HCT116 (cell line): ENCODE measurements at regions not wholly inside any gene's neighbourhood (a gene's known extent, or its start where the extent isn't known, plus 50 kb on each side); places are given as distances from the start of the nearest gene placed in this dataset.

Experiments used
- ATAC-seq: fragments of 200-7000 bp; cut with Tn5 transposase; 2 replicates; pipeline ENCODE4 v1.9.1; 2020; ENCODE audit warnings: mild to moderate bottlenecking, moderate library complexity
- BruUV-seq: library from RNA; stranded (reverse); fragments of 400-500 nt; replicated peaks from 2 replicates; lab custom pipeline; 2021; lab: Mats Ljungman, UMichigan
- CTCF ChIA-PET: fragments of 300-600 bp; sonication (Branson Sonifier 250); formaldehyde crosslinking; loops from one replicate; lab custom pipeline; 2021; ENCODE audit warnings: antibody characterized with exemption; lab: Charles Lee
- POLR2A ChIA-PET: fragments of 300-600, 350-600 bp; sonication (Branson Sonifier 250); formaldehyde crosslinking; loops from one replicate; lab custom pipeline; 2021; ENCODE audit warnings: antibody characterized with exemption; lab: Charles Lee
- RAD21 ChIA-PET, 2 experiments: fragments of 300-600 bp; sonication (Branson Sonifier 250); formaldehyde crosslinking; loops; one replicate each; lab custom pipeline; 2023; ENCODE audit warnings: low total read pairs in 2 of 2; ENCODE audit not compliant: uncharacterized antibody in 2 of 2, unreplicated experiment in 2 of 2, low non-redundant PET in 1 of 2; lab: Charles Lee
- DNase-seq: peaks from one replicate; pipeline ENCODE4 v3.0.0-alpha.2; 2010; ENCODE audit warnings: low read depth, low spot score
- H2AFZ ChIP-seq: fragments of 200-600 bp; shearing (Covaris generic), sonication (generic); 2 replicates; pipeline ENCODE4 v1.6.1; 2017; ENCODE audit warnings: low read depth, mixed run types, mixed read lengths, antibody characterized with exemption, low read length; ENCODE audit not compliant: poor library complexity, severe bottlenecking
- H3K27ac ChIP-seq: 2 replicates; pipeline ENCODE4 v1.5.1; 2012; ENCODE audit warnings: low read depth, low read length
- H3K27me3 ChIP-seq: fragments of 200-600 bp; sonication (generic); 2 replicates; pipeline ENCODE4 v1.6.1; 2016; ENCODE audit warnings: mixed run types, low read length, mixed read lengths; ENCODE audit not compliant: insufficient read depth
- H3K36me3 ChIP-seq, 2 experiments: fragments of 200-500 bp in 1 of 2; fragments of 200-600 bp in 1 of 2; sonication (Bioruptor generic) in 1 of 2; sonication (generic) in 1 of 2; 2 replicates each; pipeline versions ENCODE4 v1.5.1 to v1.6.1; 2014 to 2016; ENCODE audit warnings: low read length in 2 of 2, inconsistent platforms in 1 of 2, mixed read lengths in 1 of 2, mixed run types in 1 of 2; ENCODE audit not compliant: insufficient read depth in 2 of 2, control insufficient read depth in 1 of 2
- H3K4me1 ChIP-seq, 2 experiments: fragments of 200-600 bp in 1 of 2; sonication (generic) in 1 of 2; 2 replicates each; pipeline versions ENCODE4 v1.5.1 to v1.6.1; 2012 to 2017; ENCODE audit warnings: low read length in 2 of 2, inconsistent platforms in 1 of 2, mild to moderate bottlenecking in 1 of 2, mixed read lengths in 1 of 2, mixed run types in 1 of 2, moderate library complexity in 1 of 2; ENCODE audit not compliant: insufficient read depth in 2 of 2, control insufficient read depth in 1 of 2
- H3K4me2 ChIP-seq: fragments of 200-600 bp; sonication (generic); 2 replicates; pipeline ENCODE4 v1.6.1; 2017; ENCODE audit warnings: mixed run types, low read length, mixed read lengths
- H3K4me3 ChIP-seq, 2 experiments: fragments of 200-600 bp in 1 of 2; sonication (generic) in 1 of 2; replicated peaks in 1 of 2; 2 replicates each; pipeline ENCODE4 v1.5.1; 2011 to 2016; ENCODE audit warnings: low read length in 2 of 2, control low read depth in 1 of 2, low read depth in 1 of 2, mild to moderate bottlenecking in 1 of 2, mixed read lengths in 1 of 2, mixed run types in 1 of 2
- H3K79me2 ChIP-seq: fragments of 200-600 bp; sonication (generic); 2 replicates; pipeline ENCODE4 v1.6.1; 2017; ENCODE audit warnings: mild to moderate bottlenecking, mixed run types, low read length, moderate library complexity, mixed read lengths; ENCODE audit not compliant: insufficient read depth
- H3K9ac ChIP-seq: fragments of 200-600 bp; sonication (generic); 2 replicates; pipeline ENCODE4 v1.6.1; 2016; ENCODE audit warnings: low read length, mixed read lengths
- H3K9me2 ChIP-seq: fragments of 200-600 bp; sonication (generic), shearing (Covaris generic); 2 replicates; pipeline ENCODE4 v1.6.1; 2017; ENCODE audit warnings: mixed run types, mild to moderate bottlenecking, moderate library complexity; ENCODE audit not compliant: insufficient read depth
- H3K9me3 ChIP-seq, 2 experiments: fragments of 200-500 bp in 1 of 2; fragments of 200-600 bp in 1 of 2; sonication (Bioruptor generic) in 1 of 2; sonication (generic) in 1 of 2; 2 replicates each; pipeline ENCODE4 v1.6.1; 2014 to 2017; ENCODE audit warnings: low read length in 2 of 2, mixed read lengths in 2 of 2, inconsistent platforms in 1 of 2, low read depth in 1 of 2, mild to moderate bottlenecking in 1 of 2, mixed run types in 1 of 2, moderate library complexity in 1 of 2; ENCODE audit not compliant: control insufficient read depth in 1 of 2, insufficient read depth in 1 of 2
- H4K20me1 ChIP-seq: fragments of 200-600 bp; sonication (generic), shearing (Covaris generic); 2 replicates; pipeline ENCODE4 v1.6.1; 2017; ENCODE audit warnings: mixed run types, mild to moderate bottlenecking, moderate library complexity; ENCODE audit not compliant: insufficient read depth
- CBX3 ChIP-seq: IDR thresholded peaks from 2 replicates; pipeline ENCODE4 v1.6.1; 2012; ENCODE audit warnings: low read depth
- CEBPB ChIP-seq: IDR thresholded peaks from 2 replicates; pipeline ENCODE4 v1.6.1; 2012; ENCODE audit warnings: low read depth
- EGR1 ChIP-seq: IDR thresholded peaks from 2 replicates; pipeline ENCODE4 v1.6.1; 2012; ENCODE audit warnings: low read depth
- ELF1 ChIP-seq: IDR thresholded peaks from 2 replicates; pipeline ENCODE4 v1.6.1; 2012; ENCODE audit warnings: low read depth, borderline replicate concordance
- EZH2 ChIP-seq: fragments of 200-600 bp; sonication (generic); IDR thresholded peaks from 2 replicates; pipeline ENCODE4 v1.6.1; 2017; ENCODE audit warnings: antibody characterized with exemption, mixed run types
- EZH2phosphoT487 ChIP-seq: fragments of 200-600 bp; IDR thresholded peaks from 2 replicates; pipeline ENCODE4 v1.6.1; 2018; ENCODE audit warnings: antibody characterized with exemption, borderline replicate concordance
- JUND ChIP-seq: IDR thresholded peaks from 2 replicates; pipeline ENCODE4 v1.6.1; 2012
- POLR2A ChIP-seq: IDR thresholded peaks from 2 replicates; pipeline ENCODE4 v1.7.0; 2011; ENCODE audit warnings: borderline replicate concordance; ENCODE audit not compliant: insufficient read depth, insufficient read length; ENCODE audit errors: extremely low read depth
- POLR2AphosphoS5 ChIP-seq: IDR thresholded peaks from 2 replicates; pipeline ENCODE4 v1.6.1; 2011; ENCODE audit warnings: mild to moderate bottlenecking, low read depth, low read length, moderate library complexity
- RAD21 ChIP-seq: IDR thresholded peaks from 2 replicates; pipeline ENCODE4 v1.6.1; 2012; ENCODE audit warnings: low read depth, mild to moderate bottlenecking
- SP1 ChIP-seq: IDR thresholded peaks from 2 replicates; pipeline ENCODE4 v1.6.1; 2012; ENCODE audit warnings: low read depth
- SRF ChIP-seq: IDR thresholded peaks from 2 replicates; pipeline ENCODE4 v1.6.1; 2012; ENCODE audit warnings: low read depth
- TCF7L2 ChIP-seq: IDR thresholded peaks from 2 replicates; pipeline ENCODE4 v1.7.0; 2011; ENCODE audit warnings: borderline replicate concordance, inconsistent platforms; ENCODE audit not compliant: insufficient read depth, insufficient read length; ENCODE audit errors: extremely low read depth
- YY1 ChIP-seq: IDR thresholded peaks from 2 replicates; pipeline ENCODE4 v1.6.1; 2011; ENCODE audit warnings: low read length, low read depth, moderate library complexity, mild to moderate bottlenecking; ENCODE audit not compliant: insufficient replicate concordance; ENCODE audit errors: extremely low read depth
- ZFX ChIP-seq: fragments of 450-650 bp; IDR thresholded peaks from 2 replicates; pipeline ENCODE4 v1.6.1; 2017
- ZNF274 ChIP-seq: fragments of 200-500 bp; sonication (Bioruptor generic); IDR thresholded peaks from 2 replicates; pipeline ENCODE4 v1.6.1; 2014; ENCODE audit warnings: mild to moderate bottlenecking, low read depth, low read length, inconsistent platforms
- intact Hi-C: fragments of 100-400 bp; cut with micrococcal nuclease; formaldehyde crosslinking; loops from 2 replicates; pipeline ENCODE4 v1.10.0; 2022
- TF ChIP-seq, protein P1 (sequence below): IDR thresholded peaks from 2 replicates; pipeline ENCODE4 v1.6.1; 2012
- TF ChIP-seq, protein P2 (sequence below): IDR thresholded peaks from 2 replicates; pipeline ENCODE4 v1.6.1; 2012
- TF ChIP-seq, protein P3 (sequence below): IDR thresholded peaks from 2 replicates; pipeline ENCODE4 v1.6.1; 2012; ENCODE audit warnings: low read depth

DNA sequence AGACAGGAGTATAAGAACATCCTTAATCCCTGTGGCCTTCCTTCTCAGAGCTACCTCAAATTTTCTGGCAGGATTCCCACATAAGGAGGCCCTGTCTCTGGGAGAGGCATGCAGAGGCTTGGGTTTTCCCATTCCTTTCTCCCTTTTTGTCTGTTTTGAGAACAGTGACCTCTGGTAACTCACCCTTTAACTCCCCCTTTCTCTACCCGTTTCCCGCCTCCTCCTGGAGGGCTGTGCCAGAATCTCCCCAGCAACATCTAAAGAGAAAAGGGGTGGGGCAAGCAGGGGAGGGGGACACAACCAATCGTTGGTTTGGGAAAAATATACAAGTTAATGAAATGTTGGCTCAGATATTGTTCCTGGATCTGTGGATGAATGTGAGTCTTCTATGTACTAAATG is 303.7 kb upstream of the IRS4 start:
- ChIA-PET POLR2A (no interaction called here), CTCF (no interaction called here)
- no peaks in the 10 kb centered on the region for H3K79me2 ChIP-seq
- BruUV-seq: no TSS peak
- H3K9ac ChIP-seq: no peak overlapping the region
- no peaks in the 10 kb centered on the region for H3K36me3 ChIP-seq
- intact Hi-C loops: no loop called here
- H2AFZ ChIP-seq: no peak overlapping the region
- no peaks in the 10 kb centered on the region for H3K9me2 ChIP-seq
- no peak overlapping the region for H3K27ac ChIP-seq
- H3K9me3 ChIP-seq: no peaks in the 10 kb centered on the region
- TF ChIP-seq SRF (no peak), JUND (no peak), POLR2AphosphoS5 (no peak), CEBPB (no peak), EZH2phosphoT487 (no peak), POLR2A (no peak), ZNF274 (no peak), ZFX (no peak), RAD21 (no peak)
- TF ChIP-seq, protein P1, sequence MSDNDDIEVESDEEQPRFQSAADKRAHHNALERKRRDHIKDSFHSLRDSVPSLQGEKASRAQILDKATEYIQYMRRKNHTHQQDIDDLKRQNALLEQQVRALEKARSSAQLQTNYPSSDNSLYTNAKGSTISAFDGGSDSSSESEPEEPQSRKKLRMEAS: no peak
- TF ChIP-seq, protein P2, sequence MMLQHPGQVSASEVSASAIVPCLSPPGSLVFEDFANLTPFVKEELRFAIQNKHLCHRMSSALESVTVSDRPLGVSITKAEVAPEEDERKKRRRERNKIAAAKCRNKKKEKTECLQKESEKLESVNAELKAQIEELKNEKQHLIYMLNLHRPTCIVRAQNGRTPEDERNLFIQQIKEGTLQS: no peak
- TF ChIP-seq, all 23 proteins: peak for 0
- ATAC-seq: no peak
- RAD21 ChIA-PET: no interaction called here
- H3K4me1 ChIP-seq: no peaks in the 10 kb centered on the region
- H3K4me3 ChIP-seq: no peak overlapping the region
- no peak for DNase-seq
- no peak overlapping the region for H3K4me2 ChIP-seq
- no peaks in the 10 kb centered on the region for H3K27me3 ChIP-seq
- H4K20me1 ChIP-seq: no peaks in the 10 kb centered on the region

DNA sequence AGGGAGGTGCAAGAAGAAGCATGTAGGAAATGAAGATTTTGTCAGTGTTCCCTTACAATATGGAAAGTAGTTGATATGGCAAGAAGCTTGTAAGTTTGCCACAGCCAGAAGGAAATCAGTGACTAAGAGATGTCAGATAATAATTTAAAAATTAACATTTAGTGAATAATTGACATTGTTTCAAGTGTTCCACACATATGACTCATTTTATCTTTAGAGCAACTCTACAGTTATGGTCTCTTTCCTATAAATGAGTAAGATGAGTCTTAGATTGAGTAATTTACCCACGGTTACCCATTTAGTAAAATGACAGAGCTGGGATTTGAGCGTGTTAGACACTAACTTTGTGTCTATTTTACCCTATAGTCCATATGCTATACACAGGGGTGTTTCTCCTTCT is 300.3 kb upstream of the IRS4 start:
- Histone ChIP-seq H3K9ac (no peak overlapping the region), H3K9me2 (no peaks in the 10 kb centered on the region), H3K79me2 (no peaks in the 10 kb centered on the region), H3K36me3 (no peaks in the 10 kb centered on the region), H2AFZ (no peak overlapping the region), H3K4me3 (no peak overlapping the region), H3K9me3 (no peaks in the 10 kb centered on the region), H3K4me1 (no peaks in the 10 kb centered on the region), H3K27me3 (no peaks in the 10 kb centered on the region), H3K4me2 (no peak overlapping the region), H3K27ac (no peak overlapping the region), H4K20me1 (no peaks in the 10 kb centered on the region)
- ChIA-PET RAD21 (no interaction called here), POLR2A (no interaction called here), CTCF (no interaction called here)
- no TSS peak for BruUV-seq
- intact Hi-C loops: no loop called here
- ATAC-seq (no peak), DNase-seq (no peak)
- TF ChIP-seq, protein P1: no peak
- TF ChIP-seq EZH2phosphoT487 (no peak), SP1 (no peak), ZFX (no peak), TCF7L2 (no peak), CBX3 (no peak), ELF1 (no peak), ZNF274 (no peak), SRF (no peak), RAD21 (no peak), EGR1 (no peak), YY1 (no peak), POLR2AphosphoS5 (no peak), EZH2 (no peak), JUND (no peak)
- TF ChIP-seq, protein P3, sequence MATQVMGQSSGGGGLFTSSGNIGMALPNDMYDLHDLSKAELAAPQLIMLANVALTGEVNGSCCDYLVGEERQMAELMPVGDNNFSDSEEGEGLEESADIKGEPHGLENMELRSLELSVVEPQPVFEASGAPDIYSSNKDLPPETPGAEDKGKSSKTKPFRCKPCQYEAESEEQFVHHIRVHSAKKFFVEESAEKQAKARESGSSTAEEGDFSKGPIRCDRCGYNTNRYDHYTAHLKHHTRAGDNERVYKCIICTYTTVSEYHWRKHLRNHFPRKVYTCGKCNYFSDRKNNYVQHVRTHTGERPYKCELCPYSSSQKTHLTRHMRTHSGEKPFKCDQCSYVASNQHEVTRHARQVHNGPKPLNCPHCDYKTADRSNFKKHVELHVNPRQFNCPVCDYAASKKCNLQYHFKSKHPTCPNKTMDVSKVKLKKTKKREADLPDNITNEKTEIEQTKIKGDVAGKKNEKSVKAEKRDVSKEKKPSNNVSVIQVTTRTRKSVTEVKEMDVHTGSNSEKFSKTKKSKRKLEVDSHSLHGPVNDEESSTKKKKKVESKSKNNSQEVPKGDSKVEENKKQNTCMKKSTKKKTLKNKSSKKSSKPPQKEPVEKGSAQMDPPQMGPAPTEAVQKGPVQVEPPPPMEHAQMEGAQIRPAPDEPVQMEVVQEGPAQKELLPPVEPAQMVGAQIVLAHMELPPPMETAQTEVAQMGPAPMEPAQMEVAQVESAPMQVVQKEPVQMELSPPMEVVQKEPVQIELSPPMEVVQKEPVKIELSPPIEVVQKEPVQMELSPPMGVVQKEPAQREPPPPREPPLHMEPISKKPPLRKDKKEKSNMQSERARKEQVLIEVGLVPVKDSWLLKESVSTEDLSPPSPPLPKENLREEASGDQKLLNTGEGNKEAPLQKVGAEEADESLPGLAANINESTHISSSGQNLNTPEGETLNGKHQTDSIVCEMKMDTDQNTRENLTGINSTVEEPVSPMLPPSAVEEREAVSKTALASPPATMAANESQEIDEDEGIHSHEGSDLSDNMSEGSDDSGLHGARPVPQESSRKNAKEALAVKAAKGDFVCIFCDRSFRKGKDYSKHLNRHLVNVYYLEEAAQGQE: no peak
